Keratinocyte (primary cell): ENCODE measurements at regions not wholly inside any gene's neighbourhood (a gene's known extent, or its start where the extent isn't known, plus 50 kb on each side); places are given as distances from the start of the nearest gene placed in this dataset.

ENCODE experiments used
- DNase-seq: peaks from one replicate; pipeline ENCODE4 v3.0.0-alpha.2; 2011; ENCODE audit warnings: low read depth, missing footprints, low spot score
- FAIRE-seq: peaks from 2 replicates; lab custom pipeline; 2011; peaks lifted over from hg19 to GRCh38; lab: Jason Lieb, UNC
- H2AFZ ChIP-seq: 2 replicates; pipeline ENCODE4 v1.6.0; 2012; ENCODE audit warnings: low read length, control low read depth, inconsistent platforms; ENCODE audit not compliant: control insufficient read depth
- H3K27ac ChIP-seq: 2 replicates; pipeline ENCODE4 v1.5.1; 2011; ENCODE audit warnings: low read length; ENCODE audit not compliant: control insufficient read depth, insufficient read depth
- H3K27me3 ChIP-seq: 3 replicates; pipeline ENCODE4 v1.6.0; 2011; ENCODE audit warnings: low read length; ENCODE audit not compliant: control insufficient read depth, insufficient read depth; ENCODE audit errors: extremely low read depth
- H3K36me3 ChIP-seq, 2 experiments: 2 replicates in 1 of 2; 3 replicates in 1 of 2; pipeline ENCODE4 v1.5.1; 2011; ENCODE audit warnings: low read length in 2 of 2, mild to moderate bottlenecking in 1 of 2; ENCODE audit not compliant: control insufficient read depth in 2 of 2, insufficient read depth in 2 of 2; ENCODE audit errors: extremely low read depth in 1 of 2
- H3K4me1 ChIP-seq: 3 replicates; pipeline ENCODE4 v1.5.1; 2011; ENCODE audit warnings: low read length; ENCODE audit not compliant: control insufficient read depth, insufficient read depth; ENCODE audit errors: extremely low read depth
- H3K4me2 ChIP-seq: 3 replicates; pipeline ENCODE4 v1.6.0; 2011; ENCODE audit warnings: low read depth, low read length; ENCODE audit not compliant: control insufficient read depth, insufficient read depth; ENCODE audit errors: extremely low read depth
- H3K4me3 ChIP-seq, 3 experiments: fragments of 200-600 bp in 1 of 3; sonication (generic) in 1 of 3; 2 replicates in 2 of 3; 3 replicates in 1 of 3; pipeline ENCODE4 v1.5.1; 2011 to 2016; ENCODE audit warnings: low read length in 3 of 3, mild to moderate bottlenecking in 3 of 3, control low read depth in 2 of 3, inconsistent platforms in 1 of 3, low read depth in 1 of 3, mixed read lengths in 1 of 3, mixed run types in 1 of 3, moderate library complexity in 1 of 3; ENCODE audit not compliant: control insufficient read depth in 2 of 3, insufficient read depth in 2 of 3; ENCODE audit errors: extremely low read depth in 1 of 3
- H3K79me2 ChIP-seq: 2 replicates; pipeline ENCODE4 v1.6.0; 2012; ENCODE audit warnings: low read length; ENCODE audit not compliant: control insufficient read depth, insufficient read depth
- H3K9ac ChIP-seq: 3 replicates; pipeline ENCODE4 v1.6.0; 2011; ENCODE audit warnings: low read length; ENCODE audit not compliant: control insufficient read depth, insufficient read depth; ENCODE audit errors: extremely low read depth
- H3K9me1 ChIP-seq: 3 replicates; pipeline ENCODE4 v1.6.0; 2011; ENCODE audit warnings: low read length; ENCODE audit not compliant: control insufficient read depth, insufficient read depth; ENCODE audit errors: extremely low read depth
- H3K9me3 ChIP-seq: 2 replicates; pipeline ENCODE4 v1.5.1; 2012; ENCODE audit warnings: low read depth, low read length; ENCODE audit not compliant: control insufficient read depth
- H4K20me1 ChIP-seq: 3 replicates; pipeline ENCODE4 v1.6.0; 2011; ENCODE audit warnings: low read length; ENCODE audit not compliant: control insufficient read depth, insufficient read depth; ENCODE audit errors: extremely low read depth
- CTCF ChIP-seq, 3 experiments: IDR thresholded peaks in 1 of 3; conservative IDR thresholded peaks in 1 of 3; optimal IDR thresholded peaks in 1 of 3; 2 replicates in 2 of 3; 3 replicates in 1 of 3; pipeline versions ENCODE3 to v1.5.1; 2011; ENCODE audit warnings: low read length in 3 of 3, mild to moderate bottlenecking in 3 of 3, moderate library complexity in 2 of 3, control low read depth in 1 of 3, inconsistent platforms in 1 of 3; ENCODE audit not compliant: insufficient read depth in 2 of 3; ENCODE audit errors: extremely low read depth in 1 of 3
- EZH2 ChIP-seq: IDR thresholded peaks from one replicate; pipeline ENCODE4 v1.6.1; 2012; ENCODE audit warnings: inconsistent platforms, mild to moderate bottlenecking, low read length, moderate library complexity
- dilution Hi-C: fragments of 300-500 bp; cut with MboI; formaldehyde crosslinking; loops from one replicate; pipeline ENCODE4 v1.7.0; 2020; ENCODE audit warnings: low sequenced_read_pairs; ENCODE audit not compliant: extremely low pct_ligation_motif_present

- no peaks in the 10 kb centered on the region for H3K36me3 ChIP-seq
- no peaks in the 10 kb centered on the region for H3K9me3 ChIP-seq
- peak overlapping the region; percentile 71 for H3K27ac ChIP-seq
- dilution Hi-C loops, result loop anchor here (25.0 kb wide), 1 partner anchor 261 kb away; no protein-coding TSS in a partner anchor
- H3K4me1 ChIP-seq, result peaks cover 18% of the 10 kb centered on the region
- DNase-seq, result peak; percentile 53
- H3K9ac ChIP-seq, result no peak overlapping the region
- peak overlapping the region; percentile 81 for H2AFZ ChIP-seq
- peak; percentile 95 for FAIRE-seq
- H3K4me2 ChIP-seq, result peak overlapping the region; percentile 49
- H3K79me2 ChIP-seq, result no peaks in the 10 kb centered on the region
- no peaks in the 10 kb centered on the region for H4K20me1 ChIP-seq
- no peaks in the 10 kb centered on the region for H3K27me3 ChIP-seq
- TF ChIP-seq CTCF (optimal IDR thresholded peaks at IDR 0.05 in 1 of 3, IDR thresholded peaks at IDR 0.05 in 1 of 3, conservative IDR thresholded peaks at IDR 0.05 in 1 of 3; ENCODE audit: extremely low read depth in 1 of 3, insufficient read depth in 2 of 3, low read length in 3 of 3) (no peak), EZH2 (no peak)
- H3K9me1 ChIP-seq, result no peaks in the 10 kb centered on the region
- H3K4me3 ChIP-seq, result no peak overlapping the region
These were observed 277.0 kb downstream of the INHBA start for GRCh38 chr7:41425926-41426325.

- H3K4me3 ChIP-seq, result no peak overlapping the region
- no peak overlapping the region for H3K9ac ChIP-seq
- no peak overlapping the region for H3K4me2 ChIP-seq
- H3K27ac ChIP-seq, result no peak overlapping the region
- H3K9me3 ChIP-seq, result no peaks in the 10 kb centered on the region
- no peak for FAIRE-seq
- no peaks in the 10 kb centered on the region for H3K27me3 ChIP-seq
- H3K9me1 ChIP-seq, result no peaks in the 10 kb centered on the region
- H2AFZ ChIP-seq, result no peak overlapping the region
- no peaks in the 10 kb centered on the region for H4K20me1 ChIP-seq
- no peaks in the 10 kb centered on the region for H3K36me3 ChIP-seq
- no peak for DNase-seq
- TF ChIP-seq CTCF (optimal IDR thresholded peaks at IDR 0.05 in 1 of 3, IDR thresholded peaks at IDR 0.05 in 1 of 3, conservative IDR thresholded peaks at IDR 0.05 in 1 of 3; ENCODE audit: extremely low read depth in 1 of 3, insufficient read depth in 2 of 3, low read length in 3 of 3), result no peak
- dilution Hi-C loops, result no loop called here
- no peaks in the 10 kb centered on the region for H3K79me2 ChIP-seq
- peaks cover 28% of the 10 kb centered on the region for H3K4me1 ChIP-seq
These were observed 281.8 kb downstream of the INHBA start for GRCh38 chr7:41421056-41421455.
